Erythroblast (primary cell): ENCODE measurements at regions not wholly inside any gene's neighbourhood (a gene's known extent, or its start where the extent isn't known, plus 50 kb on each side); places are given as distances from the start of the nearest gene placed in this dataset.
"Not testable (repeated sequence)": the region's sequence is repeated elsewhere in the genome, so short reads cannot be mapped to it uniquely, and the experiment has no call there.

Experiments used
- GATA1 ChIP-seq: IDR thresholded peaks from 2 replicates; pipeline ENCODE4 v1.6.1; 2011; ENCODE audit warnings: low read depth, mild to moderate bottlenecking, control low read depth, low read length, moderate library complexity
- POLR2A ChIP-seq: IDR thresholded peaks from 2 replicates; pipeline ENCODE4 v1.6.1; 2011; ENCODE audit warnings: mild to moderate bottlenecking, low read length

- not testable (repeated sequence) for TF ChIP-seq POLR2A, GATA1
Measured at GRCh38 chr10:89988361-89988760, 287.0 kb downstream of the KIF20B start.
